ENCODE measurements at regions not wholly inside any gene's neighbourhood (a gene's known extent, or its start where the extent isn't known, plus 50 kb on each side); places are given as distances from the start of the nearest gene placed in this dataset.
A peak's percentile ranks its signal among the peaks of the same experiment; 100 is the strongest.

DNA sequence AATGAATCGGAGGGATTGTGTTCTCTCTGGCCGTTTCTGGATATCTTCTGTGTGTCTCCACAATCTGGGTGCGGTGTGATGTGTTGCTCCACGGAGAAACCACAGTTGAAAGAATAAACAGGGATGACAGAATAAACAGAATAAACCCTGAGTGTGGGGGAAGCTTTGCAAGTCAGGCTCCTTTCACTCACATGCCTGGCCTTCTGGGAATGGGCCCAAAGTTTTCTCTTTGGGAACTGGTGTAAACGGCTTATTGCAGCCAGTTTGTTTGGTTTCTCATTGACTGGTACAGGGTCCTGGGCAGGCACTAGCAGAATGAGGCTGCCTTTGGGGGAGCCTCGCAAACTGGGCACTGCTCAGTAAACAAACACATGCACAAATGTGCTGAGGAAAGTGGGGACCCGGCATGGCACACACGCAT, 324.7 kb downstream of the DLEU7 start:
- in situ Hi-C loops (cut with HindIII; ENCODE audit: low sequenced_read_pairs): no loop called here
- no peak for DNase-seq (ENCODE audit: low spot score)

DNA sequence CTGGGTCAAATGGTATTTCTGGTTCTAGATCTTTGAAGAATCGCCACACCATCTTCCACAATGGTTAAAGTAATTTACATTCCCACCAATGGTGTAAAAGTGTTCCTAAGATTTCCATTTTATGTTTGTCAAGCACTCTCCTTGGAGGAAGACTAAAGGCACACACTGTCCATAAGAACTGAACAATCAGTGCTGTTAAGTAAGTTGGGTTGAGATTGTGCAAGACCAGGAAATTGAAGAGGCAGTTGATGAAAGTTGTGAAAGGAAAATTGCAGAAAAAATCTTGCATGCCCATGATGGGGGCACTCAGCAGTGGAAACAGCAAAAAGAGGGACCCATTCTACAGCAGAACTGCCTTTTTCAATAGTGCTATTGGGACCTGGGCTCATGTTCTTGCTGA, 323.6 kb downstream of the DLEU7 start:
- DNase-seq (ENCODE audit: low spot score): no peak
- in situ Hi-C loops (cut with HindIII; ENCODE audit: low sequenced_read_pairs): no loop called here

DNA sequence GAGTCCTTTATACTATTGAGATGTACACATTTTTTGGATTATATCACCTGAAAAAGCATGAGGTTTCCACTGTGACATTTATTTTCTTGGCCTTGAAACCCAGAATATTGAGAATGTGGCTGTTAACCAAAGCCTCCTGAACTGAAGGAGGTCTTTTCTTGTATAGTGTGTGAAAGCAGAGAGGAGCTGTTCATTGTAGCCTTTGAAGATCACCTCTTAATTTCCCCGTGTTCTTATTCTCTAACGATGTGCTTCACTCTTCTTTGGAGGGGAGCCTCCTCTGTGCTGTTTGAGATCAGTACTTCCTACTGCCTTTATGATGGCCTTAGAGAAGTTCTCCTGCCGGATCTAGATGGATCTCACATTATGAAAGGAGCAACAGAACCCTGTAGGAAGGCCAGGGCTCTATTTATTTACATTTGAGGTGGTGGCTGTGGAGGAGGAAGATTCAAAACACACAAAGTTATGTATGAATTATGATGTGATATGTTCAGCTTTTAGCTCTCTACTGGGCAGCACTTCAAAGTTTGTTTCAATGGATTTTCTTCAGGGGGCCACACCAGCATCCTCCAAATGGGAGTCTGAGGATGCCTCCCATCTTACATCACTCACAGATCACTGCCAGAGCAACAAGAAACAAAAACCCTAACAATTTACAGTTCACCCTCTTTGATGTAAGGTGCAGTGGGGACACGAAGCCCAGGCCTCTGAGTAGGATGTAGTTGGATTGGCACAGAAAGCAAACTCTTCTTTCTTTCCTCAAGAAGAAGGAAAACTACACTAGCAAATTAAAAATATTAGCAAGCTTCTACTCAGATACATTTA, 322.3 kb downstream of the DLEU7 start:
- in situ Hi-C loops (cut with HindIII; ENCODE audit: low sequenced_read_pairs): no loop called here
- DNase-seq (ENCODE audit: low spot score): no peak

DNA sequence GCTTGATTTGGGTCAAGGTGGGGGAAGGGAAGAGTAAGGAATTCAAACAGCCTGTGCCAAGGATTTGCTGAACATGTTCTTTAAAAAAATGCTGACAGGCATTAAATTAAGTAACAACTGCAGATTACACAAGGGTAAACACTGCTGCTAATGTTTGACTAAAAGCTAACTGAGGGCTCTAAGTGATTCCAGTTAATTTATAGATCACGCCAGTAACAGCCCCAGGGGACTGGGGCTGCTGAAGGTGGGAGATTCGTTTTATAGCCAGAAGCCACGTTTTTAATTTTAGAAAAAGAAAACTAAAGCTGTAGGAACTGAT, 321.7 kb downstream of the DLEU7 start:
- no peak for DNase-seq (ENCODE audit: low spot score)
- in situ Hi-C loops (cut with HindIII; ENCODE audit: low sequenced_read_pairs): no loop called here

DNA sequence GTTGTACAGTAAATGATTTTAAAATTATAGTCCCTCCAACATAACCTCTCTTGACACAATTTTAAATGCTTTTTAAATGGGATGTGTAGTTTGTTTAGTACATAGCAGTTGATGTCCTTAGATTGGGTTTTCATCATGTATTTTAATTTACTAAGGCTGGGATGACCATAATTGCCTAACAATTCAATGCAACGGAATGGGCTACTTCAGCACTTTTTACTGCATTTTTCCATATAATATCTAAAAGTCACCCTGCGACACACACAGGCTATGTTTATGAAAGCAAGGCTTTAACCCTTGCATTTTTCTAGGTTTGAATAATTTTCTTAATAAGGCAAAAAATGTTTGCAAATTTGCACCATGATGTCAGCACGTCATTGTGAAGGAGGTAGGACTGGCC, 321.0 kb downstream of the DLEU7 start:
- DNase-seq (ENCODE audit: low spot score): no peak
- in situ Hi-C loops (cut with HindIII; ENCODE audit: low sequenced_read_pairs): no loop called here

DNA sequence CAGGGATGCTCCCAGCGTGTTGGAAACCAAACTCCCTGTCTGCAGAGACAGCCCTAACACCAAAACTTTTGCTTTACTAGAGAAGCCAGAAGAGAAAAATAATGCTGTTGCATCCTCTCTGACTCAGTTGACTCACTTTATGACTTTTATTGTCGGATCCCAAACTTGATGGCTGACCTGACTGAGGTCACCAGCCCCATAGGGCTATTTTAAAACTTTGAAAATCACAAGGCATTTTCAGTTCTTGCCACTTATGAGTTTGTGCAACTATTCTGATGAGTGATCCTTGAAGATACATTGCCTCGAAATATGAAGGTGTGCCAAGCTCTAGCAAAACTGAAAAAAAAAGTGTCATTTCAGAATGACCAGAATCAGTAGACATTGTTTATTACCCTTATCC, 320.2 kb downstream of the DLEU7 start:
- in situ Hi-C loops (cut with HindIII; ENCODE audit: low sequenced_read_pairs): no loop called here
- DNase-seq (ENCODE audit: low spot score): no peak

DNA sequence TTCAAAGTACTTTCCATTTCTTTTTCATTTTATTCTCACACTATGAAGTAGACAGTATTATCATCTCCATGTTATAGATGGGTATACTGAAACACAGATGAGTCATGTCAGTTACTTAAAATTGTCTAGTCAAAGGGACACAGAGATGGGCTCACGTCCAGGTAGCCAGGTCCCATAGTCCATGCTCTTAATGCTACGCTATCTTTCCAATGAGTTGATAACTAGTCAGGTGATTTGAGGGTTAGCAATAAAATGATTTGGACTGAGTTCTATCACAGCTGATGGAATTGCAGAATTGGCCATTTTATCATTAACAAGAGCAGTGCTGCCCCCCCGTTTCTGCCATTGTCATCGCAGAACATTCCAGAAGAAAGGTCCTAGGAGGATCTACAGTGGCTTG, 318.9 kb downstream of the DLEU7 start:
- no peak for DNase-seq (ENCODE audit: low spot score)
- in situ Hi-C loops (cut with HindIII; ENCODE audit: low sequenced_read_pairs): no loop called here

DNA sequence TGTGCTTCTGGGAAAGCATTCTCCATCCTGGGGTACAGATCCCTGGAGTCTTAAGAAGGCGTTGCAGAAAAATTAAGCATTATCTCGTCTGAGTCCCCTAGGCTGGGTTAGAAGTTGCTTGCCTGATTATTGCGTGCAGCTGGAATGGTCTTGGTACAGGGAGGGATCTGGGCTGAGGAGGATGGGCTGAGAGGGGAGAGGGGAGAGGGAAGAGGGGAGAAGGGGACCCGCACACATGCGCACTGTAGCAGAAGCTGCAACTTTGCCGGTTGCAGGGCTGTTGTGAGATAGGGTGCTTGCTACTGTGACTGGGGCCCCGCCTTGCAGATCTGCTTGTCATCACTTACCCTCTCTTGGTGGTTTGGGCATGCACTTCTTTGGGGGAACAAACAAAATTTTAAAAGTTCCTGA, 316.8 kb downstream of the DLEU7 start:
- in situ Hi-C loops (cut with HindIII; ENCODE audit: low sequenced_read_pairs): no loop called here
- no peak for DNase-seq (ENCODE audit: low spot score)

DNA sequence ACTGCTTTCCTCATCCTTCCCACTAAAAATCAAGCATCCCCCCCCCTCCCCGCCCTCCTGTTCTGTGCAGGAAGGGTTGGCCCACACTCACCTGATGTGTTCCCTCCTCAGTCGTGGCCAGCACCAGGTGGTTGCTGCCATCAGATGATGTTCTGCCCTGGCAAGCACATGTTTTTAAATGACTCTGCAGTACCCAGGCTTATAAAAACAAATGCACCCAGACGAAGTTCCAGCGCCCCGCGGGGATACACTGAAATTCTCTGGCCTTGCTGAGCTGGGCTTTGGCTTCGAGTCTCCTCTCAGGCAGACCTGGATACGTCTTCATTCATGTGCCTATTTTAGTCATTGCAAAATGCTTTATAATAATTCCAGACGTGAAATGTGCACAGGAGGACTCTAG, 316.3 kb downstream of the DLEU7 start:
- no peak for DNase-seq (ENCODE audit: low spot score)
- in situ Hi-C loops (cut with HindIII; ENCODE audit: low sequenced_read_pairs): no loop called here

DNA sequence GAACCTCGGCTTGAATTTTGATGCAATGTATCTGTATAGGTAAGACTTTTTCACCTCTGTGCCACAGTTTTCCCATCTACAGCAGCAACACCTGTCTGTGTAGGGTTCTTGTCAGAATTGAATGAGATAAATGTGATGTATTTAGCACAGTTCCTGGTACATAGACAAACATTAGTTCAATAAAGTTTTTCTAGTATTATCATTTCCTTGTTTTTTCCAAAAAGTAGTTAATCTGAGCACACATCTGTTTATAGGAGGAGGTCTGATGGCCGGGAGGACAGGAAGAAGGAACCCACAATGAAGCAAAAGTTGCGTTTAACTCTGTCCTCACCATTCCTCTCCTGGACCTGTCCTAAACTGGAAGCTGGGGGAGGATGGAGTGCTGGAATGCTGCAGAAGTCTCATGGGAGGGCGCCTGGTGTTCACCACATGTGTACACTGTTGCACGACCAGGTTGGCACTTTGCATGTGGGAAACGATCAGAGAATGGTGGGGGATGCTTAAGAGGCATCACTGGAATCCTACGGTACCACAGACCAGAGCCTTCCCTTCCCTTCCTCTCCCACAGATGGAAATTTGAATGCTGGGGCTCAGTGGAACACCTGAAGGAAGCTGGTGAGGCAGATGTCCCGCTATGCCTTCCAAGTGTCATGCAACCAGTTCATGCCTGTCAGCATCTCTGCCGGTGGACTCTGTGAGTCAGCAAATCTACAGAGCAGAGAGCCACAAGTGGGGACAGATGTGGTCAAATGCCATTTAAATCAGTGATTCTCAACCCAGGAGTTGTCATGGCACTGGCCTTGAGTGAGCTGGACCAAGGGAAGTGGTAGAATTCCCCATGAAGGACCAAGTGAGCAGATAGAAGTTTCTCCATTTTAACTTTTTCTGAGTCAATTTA, 315.6 kb downstream of the DLEU7 start:
- in situ Hi-C loops (cut with HindIII; ENCODE audit: low sequenced_read_pairs): no loop called here
- DNase-seq (ENCODE audit: low spot score): no peak

DNA sequence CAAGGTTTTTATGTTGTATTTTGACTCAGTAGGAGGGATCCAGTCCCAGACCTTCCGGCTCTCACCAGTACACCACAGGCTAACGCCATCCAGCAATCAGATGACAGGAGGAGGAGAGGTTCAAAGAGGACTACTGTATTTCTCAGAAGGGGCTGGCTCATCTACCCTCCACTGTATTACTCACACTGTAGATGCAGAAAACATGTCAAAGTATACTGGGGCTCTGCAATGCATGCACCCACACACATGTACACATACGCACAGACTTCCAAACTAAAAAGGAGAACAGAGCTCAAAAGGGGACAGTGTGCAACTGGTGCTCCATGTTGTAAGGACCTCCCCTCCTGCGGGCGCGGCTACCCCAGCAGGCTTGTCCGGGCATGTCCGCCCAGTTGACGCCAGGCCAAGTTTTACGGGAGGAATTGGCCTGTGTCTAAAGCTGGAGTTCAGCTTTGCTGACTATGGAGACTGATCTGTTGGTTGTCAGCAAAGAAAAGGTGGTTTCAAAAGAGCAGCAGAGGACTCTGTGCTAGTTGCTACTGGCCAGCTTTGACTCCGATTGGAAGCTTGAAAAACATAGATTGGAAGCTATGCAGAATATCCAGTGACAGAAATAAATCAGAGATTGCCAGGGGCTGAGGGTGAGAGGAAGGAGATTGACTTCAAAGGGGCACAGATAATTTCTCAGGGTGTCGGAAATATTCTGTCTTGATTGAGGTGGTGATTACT, 314.2 kb downstream of the DLEU7 start:
- DNase-seq (ENCODE audit: low spot score): peak; percentile 79

DNA sequence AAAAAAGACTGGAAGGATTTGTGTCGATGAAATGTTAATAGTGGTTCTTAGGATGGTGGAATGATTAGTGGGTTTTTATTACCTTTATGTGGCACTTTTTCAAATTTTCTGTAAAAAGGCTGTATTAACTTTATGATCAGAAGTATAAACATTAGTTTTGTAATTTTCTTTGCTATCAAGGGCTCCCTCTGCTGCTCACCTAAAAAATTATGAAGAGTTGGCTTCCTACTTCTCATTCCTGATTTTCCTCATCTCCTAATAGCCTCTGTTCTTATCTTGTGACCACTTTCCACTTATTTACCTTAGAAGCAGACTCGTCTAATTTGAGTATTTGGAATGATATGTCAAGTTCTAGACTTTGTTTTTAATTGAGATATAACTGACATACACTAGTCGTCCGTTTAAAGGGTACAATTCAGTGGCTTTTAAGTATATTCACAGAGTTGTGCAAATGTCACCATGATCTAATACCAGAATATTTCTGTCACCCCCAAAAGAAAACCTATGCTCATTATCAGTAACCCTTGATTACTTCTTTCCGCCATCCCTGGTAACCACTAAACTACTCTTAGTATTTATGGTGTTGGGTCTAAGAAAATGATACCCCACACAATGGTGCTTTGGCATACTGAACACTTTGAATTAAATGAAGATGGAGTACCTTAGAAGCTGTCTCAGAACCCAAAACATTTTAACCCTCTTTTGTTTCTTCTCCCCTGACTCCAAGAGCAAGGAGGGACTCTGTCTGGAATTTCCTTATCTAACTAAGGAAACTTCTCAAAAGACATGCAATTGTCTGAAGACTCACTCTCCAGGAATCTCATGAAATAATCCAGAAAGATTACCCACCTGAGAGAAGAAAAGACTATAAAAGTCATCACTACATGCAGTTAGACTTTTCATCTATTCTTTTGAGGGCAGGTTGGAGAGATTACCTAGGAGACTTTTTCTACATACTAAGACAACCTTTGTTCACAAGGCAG, 311.3 kb downstream of the DLEU7 start:
- no peak for DNase-seq (ENCODE audit: low spot score)
- in situ Hi-C loops (cut with HindIII; ENCODE audit: low sequenced_read_pairs): no loop called here

More for the DNA sequence above, 314.2 kb downstream of the DLEU7 start:
- in situ Hi-C loops (cut with HindIII; ENCODE audit: low sequenced_read_pairs): no loop called here

DNA sequence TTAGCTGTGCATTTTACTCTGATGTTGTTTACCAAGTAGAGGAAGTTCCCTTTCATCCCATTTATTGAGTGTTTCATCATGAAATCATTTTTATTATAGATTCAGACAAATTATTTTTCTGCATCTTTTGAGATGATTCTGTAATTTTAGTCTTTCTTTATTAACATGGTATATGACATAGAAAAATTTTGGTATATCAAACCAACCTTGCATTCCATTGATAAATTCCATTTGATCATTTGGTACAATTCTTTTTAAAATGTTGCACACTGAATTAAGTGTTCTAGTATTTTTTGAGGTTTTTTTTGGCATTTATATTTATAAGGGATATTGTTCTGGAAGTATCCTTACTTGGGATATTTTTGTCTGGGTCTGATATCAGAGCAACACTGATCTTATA, 308.4 kb downstream of the DLEU7 start:
- no peak for DNase-seq (ENCODE audit: low spot score)
- in situ Hi-C loops (cut with HindIII; ENCODE audit: low sequenced_read_pairs): no loop called here

DNA sequence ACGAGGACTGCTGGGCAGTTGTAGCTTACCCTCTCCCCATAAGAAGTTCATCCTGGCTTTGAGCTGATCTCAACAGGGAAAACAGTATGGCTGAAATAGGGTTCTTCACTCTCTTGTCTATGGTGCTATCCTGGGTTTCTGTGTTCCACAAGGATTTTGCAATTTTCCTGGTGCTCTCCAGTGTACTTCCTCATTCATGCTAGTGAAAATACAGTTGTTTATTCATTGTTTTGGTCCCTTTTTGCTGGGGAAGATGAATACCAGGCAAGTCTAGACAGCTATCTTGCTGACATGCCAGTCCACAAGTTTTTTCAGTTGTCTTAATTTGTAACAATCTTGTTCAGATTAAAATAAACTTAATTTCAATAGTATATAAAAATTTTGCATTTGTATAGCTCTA, 306.5 kb downstream of the DLEU7 start:
- no peak for DNase-seq (ENCODE audit: low spot score)
- in situ Hi-C loops (cut with HindIII; ENCODE audit: low sequenced_read_pairs): no loop called here

DNA sequence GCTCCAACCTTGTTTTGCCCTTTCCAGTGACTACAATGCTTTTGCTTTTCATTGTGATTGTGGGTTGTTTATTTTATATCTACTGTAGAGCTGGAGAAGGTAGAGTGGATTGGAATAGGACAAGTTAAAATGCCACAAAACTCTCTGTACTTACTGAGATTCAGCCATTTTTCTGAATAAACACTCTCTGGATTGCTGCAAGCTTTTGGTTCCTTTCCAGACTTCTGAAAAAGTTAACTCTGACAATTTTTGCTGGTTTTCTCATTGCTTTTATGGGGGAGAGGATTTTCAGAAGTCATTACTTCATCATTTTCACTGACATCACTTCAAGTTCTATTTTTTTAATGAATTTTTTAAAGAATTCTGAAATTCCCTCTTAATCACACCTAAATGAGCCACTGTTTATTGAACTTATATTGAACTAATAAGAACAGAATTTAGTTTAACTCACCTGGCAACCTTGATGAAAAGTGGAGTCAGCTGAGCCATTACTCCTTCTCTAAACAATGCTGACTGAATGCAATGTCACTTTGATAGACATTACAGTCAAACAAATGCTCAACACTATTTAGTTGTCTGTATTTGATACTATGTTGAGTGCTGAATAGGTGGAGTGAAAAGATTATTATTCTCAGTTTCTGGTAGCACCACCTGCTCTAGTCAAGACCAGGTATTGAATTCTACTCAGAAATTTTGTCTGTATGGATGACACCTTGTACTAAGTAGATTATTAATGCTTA, 303.5 kb downstream of the DLEU7 start:
- DNase-seq (ENCODE audit: low spot score): no peak
- in situ Hi-C loops (cut with HindIII; ENCODE audit: low sequenced_read_pairs): no loop called here

DNA sequence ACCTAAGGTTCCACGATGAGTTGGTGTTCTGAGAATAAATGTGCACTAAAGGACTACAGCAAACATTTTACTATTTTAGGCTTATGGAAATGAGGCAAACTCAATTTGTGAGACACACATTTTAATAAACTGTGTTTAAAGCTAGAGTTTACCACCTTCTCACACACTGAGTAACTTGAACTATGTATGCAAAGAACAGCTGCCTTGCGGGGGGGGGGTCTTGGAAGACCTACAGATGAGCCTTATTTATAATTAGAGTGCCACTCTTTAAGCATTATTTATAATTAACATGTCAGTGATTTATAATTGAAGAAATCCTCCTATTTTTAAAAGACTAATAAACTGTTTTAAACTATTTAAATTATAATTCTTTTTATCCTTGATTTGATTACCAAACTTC, 300.4 kb downstream of the DLEU7 start:
- no peak for DNase-seq (ENCODE audit: low spot score)
- in situ Hi-C loops (cut with HindIII; ENCODE audit: low sequenced_read_pairs): no loop called here

DNA sequence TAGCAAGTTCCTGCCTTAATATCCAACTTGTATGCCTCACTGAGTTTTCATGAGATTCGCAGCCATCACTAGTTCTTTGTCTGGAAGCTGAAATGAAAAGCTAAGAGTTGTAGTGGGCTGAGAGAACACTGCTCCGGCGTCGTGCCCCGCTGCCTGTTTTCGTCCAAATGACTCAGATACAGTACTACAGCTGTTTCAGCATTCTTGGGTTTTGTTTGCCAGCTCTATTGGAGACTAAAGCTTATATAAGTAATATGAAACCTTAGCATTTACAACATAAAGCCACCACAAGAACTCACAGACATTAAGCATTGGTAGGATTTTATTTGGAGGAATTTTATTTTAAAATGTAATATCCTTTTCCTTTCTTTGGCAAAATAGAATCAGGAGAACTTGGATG, 299.7 kb downstream of the DLEU7 start:
- DNase-seq (ENCODE audit: low spot score): no peak
- in situ Hi-C loops (cut with HindIII; ENCODE audit: low sequenced_read_pairs): no loop called here

DNA sequence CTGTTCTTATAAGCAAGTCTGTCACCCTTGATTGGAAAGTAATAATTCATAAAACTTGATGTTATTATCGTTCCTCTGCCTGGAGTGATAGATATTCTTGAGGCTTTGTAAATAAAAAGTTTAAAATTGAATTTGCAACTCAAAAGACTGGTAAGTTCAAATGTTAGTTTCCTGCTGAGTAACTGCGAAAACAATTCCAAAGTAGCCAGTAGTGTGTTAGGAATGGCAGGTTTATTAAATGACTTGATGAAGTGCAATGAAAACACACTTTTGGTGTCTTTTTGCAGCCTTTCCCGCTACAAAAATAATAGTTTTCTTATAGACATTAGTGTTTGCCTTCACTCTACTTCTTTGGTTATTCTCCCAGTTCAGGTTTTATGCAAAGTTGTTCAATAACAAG, 299.3 kb downstream of the DLEU7 start:
- no peak for DNase-seq (ENCODE audit: low spot score)
- in situ Hi-C loops (cut with HindIII; ENCODE audit: low sequenced_read_pairs): no loop called here
